ENCODE measurements at regions not wholly inside any gene's neighbourhood (a gene's known extent, or its start where the extent isn't known, plus 50 kb on each side); places are given as distances from the start of the nearest gene placed in this dataset.

GRCh38 chr12:127398016-127398710 is 868.8 kb upstream of the TMEM132C start:
- Histone ChIP-seq H3K27me3 (peaks cover 0 to 31% (median 0%) of the 10 kb centered on the region in 9 donors), H3K36me3 (no peaks in the 10 kb centered on the region), H3K4me1 (no peaks in the 10 kb centered on the region), H3K9me3 (no peaks in the 10 kb centered on the region), H3K27ac (no peak overlapping the region), H3K4me3 (no peak overlapping the region)
- intact Hi-C loops (cut with DNase I) = no loop called here
- no peak for TF ChIP-seq POLR2A (IDR thresholded peaks at IDR 0.05)
- no peak for TF ChIP-seq CTCF (IDR thresholded peaks at IDR 0.05)
- no peak for ATAC-seq
- 38 to 44% (median 41%) methylated on average over 10 of the region's 10 CpGs for WGBS, 4 donors
- no peak for DNase-seq

- no peak overlapping the region for H3K4me3 ChIP-seq
- H3K27me3 ChIP-seq = peaks cover 0 to 19% (median 0%) of the 10 kb centered on the region in 9 donors
- TF ChIP-seq POLR2A (IDR thresholded peaks at IDR 0.05) (no peak), CTCF (IDR thresholded peaks at IDR 0.05) (no peak)
- H3K9me3 ChIP-seq = no peaks in the 10 kb centered on the region
- H3K4me1 ChIP-seq = no peaks in the 10 kb centered on the region
- no peaks in the 10 kb centered on the region for H3K36me3 ChIP-seq
- ATAC-seq = no peak
- 48 to 61% (median 52%) methylated on average over 3 of the region's 3 CpGs for WGBS, 4 donors
- intact Hi-C loops (cut with DNase I) = no loop called here
- no peak overlapping the region for H3K27ac ChIP-seq
- DNase-seq = no peak
Measured at GRCh38 chr12:127399451-127399850, 867.5 kb upstream of the TMEM132C start.

GRCh38 chr12:127400221-127400620 is 866.7 kb upstream of the TMEM132C start:
- no peak overlapping the region for H3K27ac ChIP-seq
- intact Hi-C loops (cut with DNase I) = no loop called here
- no peak overlapping the region for H3K4me3 ChIP-seq
- H3K4me1 ChIP-seq = no peaks in the 10 kb centered on the region
- no peaks in the 10 kb centered on the region for H3K9me3 ChIP-seq
- H3K36me3 ChIP-seq = no peaks in the 10 kb centered on the region
- peaks cover 0 to 19% (median 0%) of the 10 kb centered on the region in 9 donors for H3K27me3 ChIP-seq
- ATAC-seq (no peak), DNase-seq (no peak)
- TF ChIP-seq CTCF (IDR thresholded peaks at IDR 0.05) (no peak), POLR2A (IDR thresholded peaks at IDR 0.05) (no peak)
- 64 to 70% (median 66%) methylated on average over 5 of the region's 5 CpGs for WGBS, 4 donors

GRCh38 chr12:127401005-127401404 is 866.0 kb upstream of the TMEM132C start:
- 59 to 68% (median 61%) methylated on average over 2 of the region's 2 CpGs for WGBS, 4 donors
- no peaks in the 10 kb centered on the region for H3K36me3 ChIP-seq
- DNase-seq = no peak
- peaks cover 0 to 16% (median 0%) of the 10 kb centered on the region in 9 donors for H3K27me3 ChIP-seq
- TF ChIP-seq CTCF (IDR thresholded peaks at IDR 0.05) = no peak
- no peak for TF ChIP-seq POLR2A (IDR thresholded peaks at IDR 0.05)
- ATAC-seq = no peak
- no peaks in the 10 kb centered on the region for H3K9me3 ChIP-seq
- no peak overlapping the region for H3K4me3 ChIP-seq
- no peaks in the 10 kb centered on the region for H3K4me1 ChIP-seq
- intact Hi-C loops (cut with DNase I) = no loop called here
- no peak overlapping the region for H3K27ac ChIP-seq

All from heart left ventricle (tissue), 16 donors.